Spleen (tissue), 7 donors: ENCODE measurements at regions not wholly inside any gene's neighbourhood (a gene's known extent, or its start where the extent isn't known, plus 50 kb on each side); places are given as distances from the start of the nearest gene placed in this dataset.

Experiments
- POLR2A ChIP-seq, 3 donors: fragments of 450-650 bp; IDR thresholded peaks; one replicate each; pipeline ENCODE4 v1.5.1; 2017; ENCODE audit warnings: antibody characterized with exemption in 3 of 3, mild to moderate bottlenecking in 1 of 3
- TF ChIP-seq, protein P1 (sequence below), 11 experiments: fragments of 200-600 bp in 7 of 11; fragments of 450-650 bp in 4 of 11; sonication (generic) in 4 of 11; IDR thresholded peaks in 8 of 11; conservative IDR thresholded peaks in 3 of 11; 1 replicate in 7 of 11; 2 replicates in 4 of 11; pipeline versions ENCODE4 v1.4.0 to v1.8.0; 2016 to 2021; ENCODE audit warnings: antibody characterized with exemption in 11 of 11, inconsistent platforms in 4 of 11, mild to moderate bottlenecking in 1 of 11
- donor health status: DM: no; HTN: no; CAD: no; lungs with moderate emphysema.
- donor health status: DM: no; HTN: no; CAD: no.
- donor health status: DM: no; HTN: no; CAD: no.

GRCh38 chr1:234745276-234745675 lies 135.3 kb upstream of the IRF2BP2 start:
- no peak for TF ChIP-seq POLR2A (IDR thresholded peaks at IDR 0.05)
- TF ChIP-seq, protein P1, sequence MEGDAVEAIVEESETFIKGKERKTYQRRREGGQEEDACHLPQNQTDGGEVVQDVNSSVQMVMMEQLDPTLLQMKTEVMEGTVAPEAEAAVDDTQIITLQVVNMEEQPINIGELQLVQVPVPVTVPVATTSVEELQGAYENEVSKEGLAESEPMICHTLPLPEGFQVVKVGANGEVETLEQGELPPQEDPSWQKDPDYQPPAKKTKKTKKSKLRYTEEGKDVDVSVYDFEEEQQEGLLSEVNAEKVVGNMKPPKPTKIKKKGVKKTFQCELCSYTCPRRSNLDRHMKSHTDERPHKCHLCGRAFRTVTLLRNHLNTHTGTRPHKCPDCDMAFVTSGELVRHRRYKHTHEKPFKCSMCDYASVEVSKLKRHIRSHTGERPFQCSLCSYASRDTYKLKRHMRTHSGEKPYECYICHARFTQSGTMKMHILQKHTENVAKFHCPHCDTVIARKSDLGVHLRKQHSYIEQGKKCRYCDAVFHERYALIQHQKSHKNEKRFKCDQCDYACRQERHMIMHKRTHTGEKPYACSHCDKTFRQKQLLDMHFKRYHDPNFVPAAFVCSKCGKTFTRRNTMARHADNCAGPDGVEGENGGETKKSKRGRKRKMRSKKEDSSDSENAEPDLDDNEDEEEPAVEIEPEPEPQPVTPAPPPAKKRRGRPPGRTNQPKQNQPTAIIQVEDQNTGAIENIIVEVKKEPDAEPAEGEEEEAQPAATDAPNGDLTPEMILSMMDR (IDR thresholded peaks at IDR 0.05 in 8 of 11, conservative IDR thresholded peaks at IDR 0.05 in 3 of 11) = no peak
